Stimulated activated CD8-positive, alpha-beta memory T cell treated with anti-CD3 and anti-CD28 coated beads, Interleukin-12 subunit alpha, Interleukin-12 subunit beta, amount 100 ng/mL, for 24 hours (primary cell): ENCODE measurements at regions not wholly inside any gene's neighbourhood (a gene's known extent, or its start where the extent isn't known, plus 50 kb on each side); places are given as distances from the start of the nearest gene placed in this dataset.

Experiments used
- DNase-seq: peaks from one replicate; pipeline ENCODE4 v3.0.0-alpha.2; 2020; ENCODE audit errors: extremely low read depth

- DNase-seq = no peak
Observed at GRCh38 chr9:95822583-95823431, 52.7 kb upstream of the ERCC6L2 start.

- DNase-seq = no peak
Observed at GRCh38 chr9:95822015-95822414, 53.5 kb upstream of the ERCC6L2 start.

GRCh38 chr9:95820074-95820473 is 55.4 kb upstream of the ERCC6L2 start:
- no peak for DNase-seq

GRCh38 chr9:95819636-95820035 is 55.9 kb upstream of the ERCC6L2 start:
- DNase-seq = no peak

- DNase-seq = no peak
Observed at GRCh38 chr9:95817205-95817604, 58.3 kb upstream of the ERCC6L2 start.

- no peak for DNase-seq
Observed at GRCh38 chr9:95816716-95817115, 58.8 kb upstream of the ERCC6L2 start.

- DNase-seq = no peak
Observed at GRCh38 chr9:95815961-95816360, 59.5 kb upstream of the ERCC6L2 start.

GRCh38 chr9:95815133-95815532 is 60.4 kb upstream of the ERCC6L2 start:
- DNase-seq = no peak

- DNase-seq = no peak
Observed at GRCh38 chr9:95813923-95814322, 61.6 kb upstream of the ERCC6L2 start.

- DNase-seq = no peak
Observed at GRCh38 chr9:95810814-95811213, 64.7 kb upstream of the ERCC6L2 start.

- DNase-seq = no peak
Observed at GRCh38 chr9:95810133-95810532, 65.4 kb upstream of the ERCC6L2 start.

GRCh38 chr9:95809686-95810085 is 65.8 kb upstream of the ERCC6L2 start:
- no peak for DNase-seq

GRCh38 chr9:95808011-95808410 is 67.5 kb upstream of the ERCC6L2 start:
- DNase-seq = no peak

- no peak for DNase-seq
Observed at GRCh38 chr9:95807326-95807947, 68.1 kb upstream of the ERCC6L2 start.

- DNase-seq = no peak
Observed at GRCh38 chr9:95803197-95803596, 72.3 kb upstream of the ERCC6L2 start.

- no peak for DNase-seq
Observed at GRCh38 chr9:95801797-95802196, 73.7 kb upstream of the ERCC6L2 start.

GRCh38 chr9:95796029-95796428 is 79.5 kb upstream of the ERCC6L2 start:
- no peak for DNase-seq

GRCh38 chr9:95793924-95794828 is 81.3 kb upstream of the ERCC6L2 start:
- DNase-seq = no peak

- no peak for DNase-seq
Observed at GRCh38 chr9:95791695-95792094, 83.8 kb upstream of the ERCC6L2 start.

GRCh38 chr9:95791286-95791685 is 84.2 kb upstream of the ERCC6L2 start:
- no peak for DNase-seq

- no peak for DNase-seq
Observed at GRCh38 chr9:95788521-95788991, 86.9 kb upstream of the ERCC6L2 start.

- DNase-seq = no peak
Observed at GRCh38 chr9:95788021-95788420, 87.5 kb upstream of the ERCC6L2 start.
